Lower leg skin (tissue), 3 donors: ENCODE measurements at regions not wholly inside any gene's neighbourhood (a gene's known extent, or its start where the extent isn't known, plus 50 kb on each side); places are given as distances from the start of the nearest gene placed in this dataset.

Experiments used
- CTCF ChIP-seq, 3 donors: fragments of 450-650 bp; IDR thresholded peaks; one replicate each; pipeline ENCODE4 v1.5.1; 2016; ENCODE audit warnings: antibody characterized with exemption in 3 of 3, mild to moderate bottlenecking in 3 of 3, moderate library complexity in 2 of 3
- POLR2A ChIP-seq, 2 donors: fragments of 450-650 bp; IDR thresholded peaks; one replicate each; pipeline ENCODE4 v1.6.1; 2016 to 2017; ENCODE audit warnings: antibody characterized with exemption in 2 of 2, mild to moderate bottlenecking in 1 of 2, moderate library complexity in 1 of 2

GRCh38 chr2:226002438-226002837, 602.9 kb downstream of the NYAP2 start:
- no peak for TF ChIP-seq CTCF (IDR thresholded peaks at IDR 0.05)
- TF ChIP-seq POLR2A (IDR thresholded peaks at IDR 0.05) = no peak
